K562 (cell line): ENCODE measurements at regions not wholly inside any gene's neighbourhood (a gene's known extent, or its start where the extent isn't known, plus 50 kb on each side); places are given as distances from the start of the nearest gene placed in this dataset.
"Not testable (repeated sequence)": the region's sequence is repeated elsewhere in the genome, so short reads cannot be mapped to it uniquely, and the experiment has no call there.

ENCODE experiments used
- ATAC-seq: fragments of 200-7000 bp; cut with Tn5 transposase; 3 replicates; pipeline ENCODE4 v1.9.1; 2020; ENCODE audit warnings: moderate library complexity
- BruUV-seq: library from RNA; stranded (reverse); fragments of 400-500 nt; replicated peaks from 2 replicates; lab custom pipeline; 2021; lab: Mats Ljungman, UMichigan
- CTCF ChIA-PET: fragments of 300-600 bp; formaldehyde crosslinking; extraction: SDS; loops from one replicate; lab custom pipeline; 2021; ENCODE audit warnings: low intra/inter-chr PET ratio; lab: Yijun Ruan, JAX
- POLR2A ChIA-PET: fragments of 300-600, 350-650 bp; sonication (Branson Sonifier 250); formaldehyde crosslinking; extraction: SDS; loops from one replicate; lab custom pipeline; 2021; ENCODE audit warnings: antibody characterized with exemption, inconsistent platforms; lab: Yijun Ruan, JAX
- DNase-seq, 4 experiments: peaks; one replicate each; pipeline versions ENCODE4 v3.0.0 to v3.0.0-alpha.2; 2011 to 2018; ENCODE audit warnings: low spot score in 3 of 4, mixed read lengths in 3 of 4; ENCODE audit errors: extremely low read depth in 1 of 4
- FAIRE-seq: peaks from 2 replicates; lab custom pipeline; 2011; peaks lifted over from hg19 to GRCh38; lab: Jason Lieb, UNC
- H2AFZ ChIP-seq: 2 replicates; pipeline ENCODE4 v1.6.0; 2011; ENCODE audit warnings: low read depth, low read length, control low read depth, inconsistent platforms
- H3K27ac ChIP-seq: fragments of 200-600 bp; 3 replicates; pipeline ENCODE4 v1.8.0; 2011; ENCODE audit warnings: low read depth, mild to moderate bottlenecking, control low read depth, inconsistent platforms, low read length, moderate library complexity, mixed read lengths; ENCODE audit errors: extremely low read depth
- H3K27me3 ChIP-seq, 2 experiments: fragments of 300-600 bp in 1 of 2; 2 replicates in 1 of 2; 3 replicates in 1 of 2; pipeline versions ENCODE4 v1.6.0 to v1.8.0; 2011; ENCODE audit warnings: inconsistent platforms in 2 of 2, low read length in 2 of 2, mild to moderate bottlenecking in 1 of 2, mixed read lengths in 1 of 2, moderate library complexity in 1 of 2; ENCODE audit not compliant: control insufficient read depth in 2 of 2, insufficient read depth in 2 of 2
- H3K36me3 ChIP-seq: fragments of 300-600 bp; 3 replicates; pipeline ENCODE4 v1.8.0; 2011; ENCODE audit warnings: mild to moderate bottlenecking, low read length, inconsistent platforms; ENCODE audit not compliant: control insufficient read depth, insufficient read depth
- H3K4me1 ChIP-seq, 2 experiments: fragments of 200-600 bp in 1 of 2; replicated peaks in 1 of 2; 2 replicates in 1 of 2; 3 replicates in 1 of 2; pipeline versions ENCODE4 v1.5.1 to v1.8.0; 2011; ENCODE audit warnings: inconsistent platforms in 2 of 2, low read length in 2 of 2, mild to moderate bottlenecking in 1 of 2, mixed read lengths in 1 of 2, moderate library complexity in 1 of 2; ENCODE audit not compliant: control insufficient read depth in 2 of 2, insufficient read depth in 2 of 2
- H3K4me2 ChIP-seq: 2 replicates; pipeline ENCODE4 v1.6.1; 2011; ENCODE audit warnings: low read length, control low read depth, inconsistent platforms, mixed read lengths; ENCODE audit not compliant: insufficient read depth
- H3K4me3 ChIP-seq: fragments of 200-600 bp; sonication (generic), shearing (Covaris generic); 2 replicates; pipeline ENCODE4 v1.5.1; 2016; ENCODE audit warnings: control low read depth, inconsistent platforms
- H3K79me2 ChIP-seq: fragments of 200-600 bp; 3 replicates; pipeline ENCODE4 v1.8.0; 2011; ENCODE audit warnings: low read length, inconsistent platforms; ENCODE audit not compliant: control insufficient read depth, insufficient read depth
- H3K9ac ChIP-seq, 2 experiments: 2 replicates each; pipeline versions ENCODE4 v1.6.0 to v1.6.1; 2011; ENCODE audit warnings: low read depth in 2 of 2, low read length in 2 of 2, control low read depth in 1 of 2, inconsistent platforms in 1 of 2, mild to moderate bottlenecking in 1 of 2, mixed read lengths in 1 of 2; ENCODE audit not compliant: insufficient read depth in 1 of 2
- H3K9me1 ChIP-seq: one replicate; pipeline ENCODE4 v1.6.0; 2011; ENCODE audit warnings: inconsistent platforms, mild to moderate bottlenecking, low read length, moderate library complexity; ENCODE audit not compliant: control insufficient read depth, insufficient read depth
- H3K9me3 ChIP-seq: replicated peaks from 2 replicates; pipeline ENCODE4 v1.5.1; 2011; ENCODE audit warnings: low read depth, low read length, inconsistent platforms; ENCODE audit not compliant: control insufficient read depth, insufficient read depth
- H4K20me1 ChIP-seq: replicated peaks from 2 replicates; pipeline ENCODE4 v1.6.1; 2011; ENCODE audit warnings: low read length, inconsistent platforms, mixed read lengths; ENCODE audit not compliant: control insufficient read depth, insufficient read depth
- CEBPB ChIP-seq: fragments of 450-650 bp; IDR thresholded peaks from 2 replicates; pipeline ENCODE4 v1.6.1; 2016; ENCODE audit warnings: missing genetic modification characterization, missing compliant biosample characterization
- ELF1 ChIP-seq: fragments of 200-800 bp; sonication (Bioruptor generic); IDR thresholded peaks from 2 replicates; pipeline ENCODE4 v1.6.1; 2016; ENCODE audit warnings: missing genetic modification characterization, missing compliant biosample characterization
- NFRKB ChIP-seq: fragments of 450-650 bp; IDR thresholded peaks from 2 replicates; pipeline ENCODE4 v1.6.1; 2016; ENCODE audit warnings: low read depth
- NR2C2 ChIP-seq, 2 experiments: fragments of 200-800 bp in 1 of 2; sonication (Bioruptor generic) in 1 of 2; sonication (generic) in 1 of 2; formaldehyde crosslinking in 1 of 2; IDR thresholded peaks; 2 replicates each; pipeline versions ENCODE4 v1.6.1 to v1.8.0; 2016 to 2022; ENCODE audit warnings: mild to moderate bottlenecking in 1 of 2, missing compliant biosample characterization in 1 of 2, missing genetic modification characterization in 1 of 2, missing genetic modification reagents in 1 of 2
- NRF1 ChIP-seq, 2 experiments: fragments of 450-650 bp; IDR thresholded peaks in 1 of 2; conservative IDR thresholded peaks in 1 of 2; 2 replicates each; pipeline ENCODE4 v1.6.1; 2014; ENCODE audit warnings: mild to moderate bottlenecking in 2 of 2
- NUFIP1 ChIP-seq: fragments of 450-650 bp; IDR thresholded peaks from 2 replicates; pipeline ENCODE4 v1.6.1; 2018; ENCODE audit not compliant: partially characterized antibody
- POLR2G ChIP-seq: fragments of 200-400 bp; formaldehyde crosslinking; IDR thresholded peaks from 2 replicates; pipeline ENCODE4 v1.6.1; 2017; ENCODE audit warnings: low read depth, mild to moderate bottlenecking, antibody characterized with exemption, low read length, moderate library complexity
- SIX5 ChIP-seq, 2 experiments: IDR thresholded peaks; 2 replicates each; pipeline ENCODE4 v1.6.1; 2011; ENCODE audit warnings: low read length in 2 of 2, borderline replicate concordance in 1 of 2, low read depth in 1 of 2, mild to moderate bottlenecking in 1 of 2, moderate library complexity in 1 of 2; ENCODE audit not compliant: insufficient read depth in 1 of 2
- TEAD1 ChIP-seq, 2 experiments: fragments of 450-650 bp in 1 of 2; sonication (generic) in 1 of 2; formaldehyde crosslinking; IDR thresholded peaks; 2 replicates each; pipeline versions ENCODE4 v1.4.0 to v1.8.0; 2020 to 2022; ENCODE audit warnings: mild to moderate bottlenecking in 2 of 2, missing genetic modification reagents in 1 of 2
- TFAM ChIP-seq: fragments of 250-450 bp; sonication (Bioruptor Pico); conservative IDR thresholded peaks from 2 replicates; pipeline ENCODE4 v1.5.0; 2021; ENCODE audit warnings: mild to moderate bottlenecking, moderate library complexity
- TGIF2 ChIP-seq: sonication (generic); formaldehyde crosslinking; IDR thresholded peaks from 2 replicates; pipeline ENCODE4 v1.8.1; 2022; ENCODE audit warnings: mild to moderate bottlenecking, missing genetic modification reagents, moderate library complexity
- WHSC1 ChIP-seq: IDR thresholded peaks from one replicate; pipeline ENCODE4 v1.6.1; 2012; ENCODE audit warnings: low read length, control low read depth, inconsistent platforms
- WGBS: fragments of 100-300 bp; shearing (Covaris generic); methylation state at CpG from one replicate; pipeline ENCODE4 v1.1.6; 2016; ENCODE audit warnings: low coverage, mixed read lengths; ENCODE audit not compliant: insufficient coverage; ENCODE audit errors: missing lambda C conversion rate; 5-methylcytosine and 5-hydroxymethylcytosine counted together
- in situ Hi-C: fragments of 300-500 bp; cut with MboI; formaldehyde crosslinking; loops from 4 replicates; pipeline ENCODE4 v1.15.0; 2018; ENCODE audit warnings: inconsistent platforms, mixed read lengths
- intact Hi-C: fragments of 100-400 bp; cut with micrococcal nuclease; formaldehyde crosslinking; loops from 2 replicates; pipeline ENCODE4 v1.14.2; 2022
- TF ChIP-seq, protein P1 (sequence below): fragments of 250-450 bp; sonication (Bioruptor Pico); IDR thresholded peaks from 2 replicates; pipeline ENCODE4 v1.8.0; 2022; ENCODE audit warnings: moderate library complexity, mild to moderate bottlenecking, inconsistent platforms
- TF ChIP-seq, protein P2 (sequence below): sonication (generic); formaldehyde crosslinking; IDR thresholded peaks from 2 replicates; pipeline ENCODE4 v1.8.1; 2022; ENCODE audit warnings: missing genetic modification reagents

DNA sequence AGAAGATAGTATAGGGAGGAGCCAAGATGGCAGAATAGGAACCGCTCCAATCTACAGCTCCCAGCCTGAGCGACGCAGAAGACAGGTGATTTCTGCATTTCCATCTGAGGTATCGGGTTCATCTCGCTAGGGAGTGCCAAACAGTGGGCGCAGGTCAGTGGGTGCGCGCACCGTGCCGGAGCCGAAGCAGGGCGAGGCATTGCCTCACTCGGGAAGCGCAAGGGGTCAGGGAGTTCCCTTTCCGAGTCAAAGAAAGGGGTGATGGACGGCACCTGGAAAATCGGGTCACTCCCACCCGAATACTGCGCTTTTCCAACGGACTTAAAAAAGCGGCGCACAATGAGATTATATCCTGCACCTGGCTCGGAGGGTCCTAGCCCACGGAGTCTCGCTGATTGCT lies 201.2 kb downstream of the CETN3 start:
- peak overlapping the region; percentile 91 for H2AFZ ChIP-seq
- in situ Hi-C loops; H3K79me2 ChIP-seq; H3K27me3 ChIP-seq; H3K9me3 ChIP-seq; BruUV-seq; H3K9me1 ChIP-seq; H4K20me1 ChIP-seq; CTCF ChIA-PET; H3K4me1 ChIP-seq; FAIRE-seq; POLR2A ChIA-PET; H3K36me3 ChIP-seq; H3K27ac ChIP-seq; TF ChIP-seq NR2C2 (CRISPR knock-in tag; IDR thresholded peaks at IDR 0.05): not testable (repeated sequence)
- peak in 1 of 4 experiments; percentile 3 for DNase-seq
- intact Hi-C loops: loop anchor here (10.0 kb wide), 1 partner anchor 326 kb away; no protein-coding TSS in a partner anchor
- H3K9ac ChIP-seq: peak overlapping the region; percentile 15 to 38; a peak in 2 of 4 replicates
- TF ChIP-seq NRF1 (conservative IDR thresholded peaks at IDR 0.05 in 1 of 2, IDR thresholded peaks at IDR 0.05 in 1 of 2) (peak; percentile 20 to 34; a peak in 2 of 4 replicates), NR2C2 (tag; IDR thresholded peaks at IDR 0.05) (peak; percentile 48; the same call in 1 of the 2 replicates), CEBPB (tag) (0 out of 2 replicates have a peak, but pooled peaks have one; percentile 12), NFRKB (peak; percentile 49; the same call in 1 of the 2 replicates), POLR2G (0 out of 2 replicates have a peak, but pooled peaks have one; percentile 16)
- 0 out of 3 replicates have a peak, but pooled peaks have one; percentile 26 for ATAC-seq
- peak overlapping the region; percentile 45 for H3K4me3 ChIP-seq
- WGBS: under 1% methylated on average over 22 of the region's 25 CpGs
- H3K4me2 ChIP-seq: peak overlapping the region; percentile 63

DNA sequence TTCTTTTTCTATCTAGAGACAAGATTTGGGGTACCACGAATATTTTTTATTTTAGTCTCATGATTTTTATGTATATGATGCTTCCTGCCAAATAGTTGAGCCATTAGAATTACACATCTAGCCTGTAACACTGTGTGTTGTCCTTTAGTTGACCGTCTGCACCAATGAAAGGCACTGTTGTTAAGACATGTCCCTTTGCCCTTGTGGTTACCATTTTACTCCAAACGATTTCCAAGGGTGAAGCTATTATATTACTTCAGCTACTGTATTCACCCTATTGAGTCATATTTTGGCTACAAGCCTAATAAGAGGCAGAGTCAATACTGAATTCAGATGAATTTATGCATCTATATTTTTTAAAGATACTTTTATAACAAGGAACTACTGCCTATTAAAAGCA lies 207.6 kb downstream of the CETN3 start:
- ATAC-seq: no peak
- intact Hi-C loops (loop anchor here (10.0 kb wide), 1 partner anchor 333 kb away; no protein-coding TSS in a partner anchor), in situ Hi-C loops (no loop called here)
- no peak for DNase-seq
- no peak overlapping the region for H3K4me3 ChIP-seq
- no peaks in the 10 kb centered on the region for H3K79me2 ChIP-seq
- H4K20me1 ChIP-seq: no peaks in the 10 kb centered on the region
- H3K9me1 ChIP-seq: no peaks in the 10 kb centered on the region
- POLR2A ChIA-PET: no interaction called here
- H3K36me3 ChIP-seq: no peaks in the 10 kb centered on the region
- no peak overlapping the region for H3K27ac ChIP-seq
- WGBS: 0% methylated on average over 3 of the region's 3 CpGs
- H3K9me3 ChIP-seq: no peaks in the 10 kb centered on the region
- H2AFZ ChIP-seq: no peak overlapping the region
- BruUV-seq: no TSS peak
- no peak for FAIRE-seq
- H3K9ac ChIP-seq: no peak overlapping the region
- no peaks in the 10 kb centered on the region for H3K4me1 ChIP-seq
- CTCF ChIA-PET: no interaction called here
- H3K27me3 ChIP-seq: no peaks in the 10 kb centered on the region
- no peak overlapping the region for H3K4me2 ChIP-seq
- TF ChIP-seq ELF1 (tag) (no peak), TGIF2 (CRISPR knock-in tag) (no peak), TEAD1 (CRISPR knock-in tag; IDR thresholded peaks at IDR 0.05) (no peak), SIX5 (IDR thresholded peaks at IDR 0.05; ENCODE audit: borderline replicate concordance in 1 of 2, insufficient read depth in 1 of 2, low read depth in 1 of 2, low read length in 2 of 2) (no peak), TFAM (CRISPR knock-in tag) (no peak), WHSC1 (no peak), NUFIP1 (no peak)
- TF ChIP-seq, protein P1, sequence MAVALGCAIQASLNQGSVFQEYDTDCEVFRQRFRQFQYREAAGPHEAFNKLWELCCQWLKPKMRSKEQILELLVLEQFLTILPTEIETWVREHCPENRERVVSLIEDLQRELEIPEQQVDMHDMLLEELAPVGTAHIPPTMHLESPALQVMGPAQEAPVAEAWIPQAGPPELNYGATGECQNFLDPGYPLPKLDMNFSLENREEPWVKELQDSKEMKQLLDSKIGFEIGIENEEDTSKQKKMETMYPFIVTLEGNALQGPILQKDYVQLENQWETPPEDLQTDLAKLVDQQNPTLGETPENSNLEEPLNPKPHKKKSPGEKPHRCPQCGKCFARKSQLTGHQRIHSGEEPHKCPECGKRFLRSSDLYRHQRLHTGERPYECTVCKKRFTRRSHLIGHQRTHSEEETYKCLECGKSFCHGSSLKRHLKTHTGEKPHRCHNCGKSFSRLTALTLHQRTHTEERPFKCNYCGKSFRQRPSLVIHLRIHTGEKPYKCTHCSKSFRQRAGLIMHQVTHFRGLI (CRISPR knock-in tag): no peak
- TF ChIP-seq, protein P2, sequence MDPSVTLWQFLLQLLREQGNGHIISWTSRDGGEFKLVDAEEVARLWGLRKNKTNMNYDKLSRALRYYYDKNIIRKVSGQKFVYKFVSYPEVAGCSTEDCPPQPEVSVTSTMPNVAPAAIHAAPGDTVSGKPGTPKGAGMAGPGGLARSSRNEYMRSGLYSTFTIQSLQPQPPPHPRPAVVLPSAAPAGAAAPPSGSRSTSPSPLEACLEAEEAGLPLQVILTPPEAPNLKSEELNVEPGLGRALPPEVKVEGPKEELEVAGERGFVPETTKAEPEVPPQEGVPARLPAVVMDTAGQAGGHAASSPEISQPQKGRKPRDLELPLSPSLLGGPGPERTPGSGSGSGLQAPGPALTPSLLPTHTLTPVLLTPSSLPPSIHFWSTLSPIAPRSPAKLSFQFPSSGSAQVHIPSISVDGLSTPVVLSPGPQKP (CRISPR knock-in tag): no peak
